ENCODE measurements at regions not wholly inside any gene's neighbourhood (a gene's known extent, or its start where the extent isn't known, plus 50 kb on each side); places are given as distances from the start of the nearest gene placed in this dataset.

GRCh38 chr9:80883826-80884579 is 805.3 kb downstream of the TLE1 start:
- DNase-seq, result no peak

GRCh38 chr9:80883426-80883825 is 805.9 kb downstream of the TLE1 start:
- no peak for DNase-seq

- DNase-seq, result no peak
These were observed 807.4 kb downstream of the TLE1 start for GRCh38 chr9:80881940-80882339.

- DNase-seq, result no peak
These were observed 808.0 kb downstream of the TLE1 start for GRCh38 chr9:80881320-80881719.

GRCh38 chr9:80878556-80878955 is 810.8 kb downstream of the TLE1 start:
- no peak for DNase-seq

GRCh38 chr9:80875947-80876346 is 813.4 kb downstream of the TLE1 start:
- no peak for DNase-seq

- DNase-seq, result no peak
These were observed 815.1 kb downstream of the TLE1 start for GRCh38 chr9:80874276-80874675.

- DNase-seq, result no peak
These were observed 815.5 kb downstream of the TLE1 start for GRCh38 chr9:80873861-80874260.

GRCh38 chr9:80871596-80871995 is 817.8 kb downstream of the TLE1 start:
- no peak for DNase-seq

- DNase-seq, result no peak
These were observed 821.6 kb downstream of the TLE1 start for GRCh38 chr9:80867731-80868130.

- DNase-seq, result no peak
These were observed 822.6 kb downstream of the TLE1 start for GRCh38 chr9:80866576-80867227.

GRCh38 chr9:80866121-80866520 is 823.2 kb downstream of the TLE1 start:
- DNase-seq, result no peak

- DNase-seq, result no peak
These were observed 846.3 kb downstream of the TLE1 start for GRCh38 chr9:80843028-80843427.

- no peak for DNase-seq
These were observed 847.0 kb downstream of the TLE1 start for GRCh38 chr9:80842389-80842788.

GRCh38 chr9:80841888-80842287 is 847.5 kb downstream of the TLE1 start:
- no peak for DNase-seq

- DNase-seq, result no peak
These were observed 849.3 kb downstream of the TLE1 start for GRCh38 chr9:80839821-80840675.

GRCh38 chr9:80836013-80836412 is 853.3 kb downstream of the TLE1 start:
- DNase-seq, result no peak

- no peak for DNase-seq
These were observed 857.6 kb downstream of the TLE1 start for GRCh38 chr9:80831751-80832150.

- no peak for DNase-seq
These were observed 877.7 kb downstream of the TLE1 start for GRCh38 chr9:80811656-80812055.

- DNase-seq, result no peak
These were observed 878.3 kb downstream of the TLE1 start for GRCh38 chr9:80811003-80811402.

GRCh38 chr9:80806671-80807070 is 882.7 kb downstream of the TLE1 start:
- no peak for DNase-seq

- no peak for DNase-seq
These were observed 884.5 kb downstream of the TLE1 start for GRCh38 chr9:80804873-80805272.

GRCh38 chr9:80797831-80798688 is 891.3 kb downstream of the TLE1 start:
- DNase-seq, result no peak

Measured in activated T-cell treated with anti-CD3 and anti-CD28 coated beads, Interleukin-2, amount 50 U/mL, for 1 hour (primary cell).